Muscle of arm (tissue), 1 donor: ENCODE measurements at regions not wholly inside any gene's neighbourhood (a gene's known extent, or its start where the extent isn't known, plus 50 kb on each side); places are given as distances from the start of the nearest gene placed in this dataset.

Experiments
- DNase-seq: peaks from one replicate; pipeline ENCODE4 v3.0.0-alpha.2; 2013

DNA sequence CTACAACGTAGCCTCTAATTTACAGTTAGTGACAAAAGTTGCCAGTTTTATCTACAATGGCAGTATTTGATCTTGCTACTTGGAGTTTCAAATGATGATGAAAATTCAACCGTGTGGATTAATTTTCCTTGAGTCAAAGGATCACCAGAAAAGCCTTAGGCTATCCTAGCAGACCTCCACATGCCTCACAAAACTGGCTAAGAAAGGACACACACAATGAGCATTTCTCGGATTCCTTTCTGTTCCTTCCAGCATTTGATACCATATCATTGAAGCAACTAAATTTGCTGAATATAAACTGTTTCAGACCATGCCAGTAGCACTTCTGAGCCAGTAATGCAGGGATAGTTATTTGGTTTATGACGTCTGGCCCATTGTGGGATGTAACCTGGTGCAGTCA, 587.4 kb upstream of the MDFIC2 start:
- no peak for DNase-seq

DNA sequence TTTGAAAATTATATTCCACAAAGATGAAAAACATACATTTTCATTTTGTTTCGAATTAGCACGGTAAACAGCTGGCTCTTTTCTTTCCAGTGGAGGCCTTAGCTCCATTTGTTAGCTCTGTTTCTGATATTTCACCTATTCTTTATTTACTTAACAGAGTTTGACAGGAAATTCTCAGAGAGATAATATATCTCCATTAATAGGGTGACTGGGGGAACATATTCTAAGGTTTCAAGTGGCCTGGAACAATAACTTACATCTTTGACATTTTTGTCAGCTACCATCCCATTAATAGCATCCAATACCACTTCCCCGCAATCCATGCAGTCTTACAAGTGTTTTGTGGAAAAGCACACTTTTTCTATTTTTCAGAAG, 577.6 kb upstream of the MDFIC2 start:
- no peak for DNase-seq

DNA sequence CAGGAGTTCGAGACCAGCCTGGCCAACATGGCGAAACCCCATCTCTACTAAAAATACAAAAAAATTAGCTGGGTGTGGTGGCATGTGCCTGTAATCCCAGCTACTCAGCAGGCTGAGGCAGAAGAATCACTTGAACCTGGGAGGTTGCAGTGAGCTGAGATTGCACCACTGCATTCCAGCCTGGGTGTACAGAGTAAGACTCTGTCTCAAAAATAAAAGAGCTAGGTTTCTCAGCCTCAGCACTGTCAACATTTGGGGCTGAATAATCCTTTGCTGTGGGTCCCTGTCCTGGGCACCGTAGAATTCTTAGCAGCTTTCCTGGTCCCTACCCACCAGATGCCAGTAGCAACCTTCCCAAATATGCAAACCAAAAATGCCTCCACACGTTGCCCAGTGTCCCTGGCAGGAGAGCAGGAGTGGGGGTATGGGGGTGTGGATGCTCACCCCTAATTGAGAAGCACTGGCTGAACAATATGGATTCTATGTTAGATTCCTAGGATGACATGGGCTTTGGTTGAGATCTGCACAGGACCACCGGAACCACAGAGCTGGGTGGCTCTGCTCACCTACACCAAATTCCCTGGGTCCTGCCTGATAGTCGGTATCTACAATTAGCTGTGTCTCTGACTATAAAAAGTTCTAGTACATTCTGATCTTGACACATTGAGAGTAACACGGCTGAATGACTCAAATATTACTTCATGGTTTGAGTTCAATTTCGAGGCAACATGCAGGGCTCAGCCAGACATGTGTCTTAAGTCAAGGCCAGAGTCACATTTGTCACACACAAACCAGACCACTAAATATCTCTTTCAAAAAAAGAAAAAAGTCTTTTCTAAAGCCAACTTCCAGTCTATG, 577.0 kb upstream of the MDFIC2 start:
- DNase-seq = no peak

DNA sequence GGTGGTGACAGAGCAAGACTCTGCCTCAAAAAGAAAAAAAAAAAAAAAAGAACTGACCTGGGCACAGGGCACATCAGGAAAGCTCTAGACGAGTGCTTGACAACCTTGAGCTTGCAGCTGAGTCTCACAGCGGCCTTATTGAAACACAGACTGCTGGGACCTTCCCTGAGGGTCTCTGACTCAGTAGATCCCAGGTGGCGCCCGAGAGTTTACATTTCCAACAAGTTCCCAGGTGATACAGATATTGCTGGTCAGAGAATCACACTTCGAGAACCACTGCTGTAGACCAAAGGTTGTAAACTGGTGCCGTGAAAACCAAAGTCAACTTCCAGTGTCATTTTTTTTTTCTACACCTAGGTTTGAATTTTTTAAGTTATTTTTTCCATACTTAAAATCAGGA, 573.2 kb upstream of the MDFIC2 start:
- no peak for DNase-seq

DNA sequence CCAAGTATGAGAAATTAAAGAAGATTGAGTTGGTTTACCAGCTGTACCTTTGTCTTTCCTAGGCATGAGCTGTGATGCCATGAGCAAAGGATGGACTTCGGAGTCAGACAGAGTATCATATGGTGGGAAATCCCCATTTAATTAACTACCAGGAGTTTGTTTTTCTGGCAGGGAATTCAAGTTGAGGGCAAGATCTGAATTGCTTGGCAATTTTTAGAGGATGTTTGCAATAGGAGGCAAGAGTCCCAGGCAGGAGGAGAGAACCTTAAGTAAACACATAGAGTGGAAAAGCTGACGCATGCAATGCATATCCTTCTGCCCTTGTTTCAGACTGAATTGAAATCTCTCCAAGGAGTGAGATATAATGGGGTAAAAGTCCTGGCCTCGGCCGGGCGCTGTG, 569.7 kb upstream of the MDFIC2 start:
- DNase-seq = no peak

DNA sequence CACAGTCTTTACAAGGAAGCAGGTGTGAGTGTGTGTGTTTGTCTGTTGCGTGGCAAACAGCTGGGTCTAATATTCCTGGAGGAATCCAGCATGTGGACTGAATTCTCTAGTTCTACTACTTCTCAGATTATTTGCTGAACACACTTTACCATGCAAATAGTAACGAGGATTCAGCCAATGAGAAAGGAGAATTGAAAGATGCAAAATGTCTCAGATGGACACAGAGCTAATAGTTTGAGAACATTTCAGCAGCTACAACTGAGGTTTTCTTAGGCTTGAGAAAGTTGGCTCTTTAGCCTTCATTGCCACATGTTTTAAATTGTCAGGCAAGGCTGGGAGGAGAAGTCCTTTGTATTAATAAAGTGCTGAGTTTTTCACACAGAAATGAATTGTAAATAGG, 568.0 kb upstream of the MDFIC2 start:
- DNase-seq = peak; percentile 10

DNA sequence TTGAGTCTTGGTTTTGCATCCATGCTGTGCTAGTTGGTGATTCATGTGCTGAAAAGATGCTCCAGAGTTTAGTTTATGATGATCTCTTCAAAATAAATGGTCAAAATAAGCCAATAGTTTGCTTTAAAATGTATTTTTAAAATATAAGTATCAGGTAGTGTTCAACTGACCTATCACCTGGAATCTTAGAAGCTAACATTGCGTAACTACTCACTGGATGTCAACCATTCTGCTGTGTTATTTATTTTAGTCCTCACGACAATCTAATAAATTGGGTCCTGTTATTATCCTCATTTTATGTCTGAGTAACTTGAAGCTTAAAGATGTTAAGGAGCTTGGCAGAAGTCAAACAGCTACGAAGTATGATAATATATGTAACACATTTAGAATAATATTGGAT, 563.7 kb upstream of the MDFIC2 start:
- no peak for DNase-seq

DNA sequence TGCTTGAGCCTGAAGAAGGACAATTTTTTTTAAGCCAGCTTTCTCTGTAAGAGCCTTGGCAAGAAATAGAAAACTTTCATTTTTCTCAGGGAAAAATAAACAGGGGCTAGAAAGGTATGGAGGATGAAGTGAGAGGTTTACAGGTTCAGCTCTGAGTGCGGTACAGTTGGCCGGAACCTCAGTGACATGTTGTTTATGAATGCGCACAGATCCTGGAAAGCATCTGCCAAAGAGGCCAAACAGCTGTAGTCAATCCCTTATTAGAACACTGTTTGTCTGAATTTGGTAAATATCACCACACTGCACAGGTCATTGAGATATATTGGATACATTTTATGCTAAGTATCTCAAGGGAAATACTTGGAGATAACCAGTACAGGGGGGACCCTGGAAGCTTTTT, 561.8 kb upstream of the MDFIC2 start:
- no peak for DNase-seq

DNA sequence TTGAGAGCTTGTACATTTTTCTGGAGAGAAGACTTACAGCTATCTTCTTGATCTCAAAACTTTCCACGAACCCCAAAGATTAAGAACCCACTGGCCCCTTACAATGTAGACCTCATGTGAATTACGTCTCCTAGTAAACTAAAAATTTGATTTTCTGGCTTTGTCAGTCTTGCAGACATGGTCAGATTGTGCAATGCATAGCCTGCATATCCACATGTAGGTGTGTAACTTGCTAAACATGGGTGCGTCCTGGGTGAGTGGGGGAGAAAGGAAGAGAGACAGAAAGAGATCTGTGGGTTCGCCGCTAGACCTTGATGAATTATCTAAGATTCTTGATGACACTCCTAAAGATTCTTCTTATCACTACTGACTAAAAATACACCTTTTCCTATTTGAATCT, 561.2 kb upstream of the MDFIC2 start:
- DNase-seq = no peak

DNA sequence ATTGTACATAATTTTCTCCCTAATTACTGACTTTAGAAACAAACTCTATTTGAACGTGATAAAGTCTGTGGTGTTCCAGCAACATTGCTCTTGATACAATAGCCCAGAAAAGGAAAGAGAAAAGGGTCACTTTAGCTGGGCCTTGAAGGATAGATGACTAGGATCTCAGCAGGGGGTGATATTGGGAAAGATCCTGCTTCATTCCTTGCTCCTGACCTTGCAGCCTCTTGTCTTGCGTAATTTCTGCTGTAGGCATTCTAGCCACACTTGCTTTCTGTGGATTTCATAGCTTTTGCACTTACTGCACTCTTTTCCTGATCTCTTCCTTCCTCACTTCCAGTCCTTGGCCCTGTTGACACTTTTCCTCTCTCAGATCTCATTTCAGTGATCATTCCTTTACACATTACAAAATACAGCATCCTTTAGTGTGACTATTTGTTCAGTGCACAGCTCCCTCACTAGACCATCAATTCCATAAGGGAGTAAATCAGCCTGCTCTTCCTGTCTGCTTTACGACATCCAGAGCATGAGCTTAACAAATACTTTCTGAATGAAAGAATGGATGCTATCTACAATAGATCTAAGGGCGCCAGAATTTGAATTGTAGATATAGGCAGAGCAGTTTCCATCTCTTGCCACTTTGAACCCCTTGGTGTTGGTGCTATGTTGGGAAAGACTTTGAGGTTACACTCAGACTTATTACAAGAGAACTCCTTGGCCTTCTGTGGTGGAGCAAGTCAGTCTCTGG, 559.6 kb upstream of the MDFIC2 start:
- DNase-seq = no peak

DNA sequence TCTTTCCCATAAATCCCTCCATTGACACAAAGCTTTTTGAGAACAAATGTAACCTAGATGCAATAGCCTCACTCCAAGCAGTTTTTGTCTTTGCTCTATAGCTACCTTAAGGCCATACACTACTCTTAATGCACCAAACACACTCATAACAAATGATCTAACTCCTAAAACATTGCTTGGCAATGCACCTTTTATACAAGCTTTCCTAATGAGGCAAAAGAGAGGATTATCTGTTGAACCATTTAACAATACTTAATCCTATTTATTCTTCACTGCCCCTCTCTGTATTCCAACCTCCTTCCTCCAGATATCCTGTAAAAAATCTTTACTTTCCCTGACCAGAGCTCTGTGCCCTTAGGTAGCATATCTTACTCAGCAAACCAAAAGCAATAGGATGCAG, 558.1 kb upstream of the MDFIC2 start:
- DNase-seq = no peak

DNA sequence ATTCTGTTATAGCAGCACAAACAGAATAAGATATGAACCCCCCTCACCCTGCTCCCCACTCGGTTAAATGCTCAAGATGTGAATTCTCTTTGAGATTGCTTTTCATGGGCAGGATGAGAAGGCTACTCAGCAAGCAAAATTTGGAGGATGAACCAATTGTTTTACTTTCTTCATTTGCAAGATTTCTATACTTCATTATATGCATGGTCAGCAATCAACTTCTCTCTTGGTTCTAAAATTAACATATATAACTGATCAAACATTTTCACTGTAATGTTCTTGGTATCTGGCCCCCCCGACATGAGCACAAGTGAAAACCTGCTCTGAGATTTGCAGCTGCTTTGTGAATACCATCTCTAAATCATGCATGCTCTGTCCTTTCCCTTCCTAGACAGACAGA, 556.1 kb upstream of the MDFIC2 start:
- DNase-seq = no peak

DNA sequence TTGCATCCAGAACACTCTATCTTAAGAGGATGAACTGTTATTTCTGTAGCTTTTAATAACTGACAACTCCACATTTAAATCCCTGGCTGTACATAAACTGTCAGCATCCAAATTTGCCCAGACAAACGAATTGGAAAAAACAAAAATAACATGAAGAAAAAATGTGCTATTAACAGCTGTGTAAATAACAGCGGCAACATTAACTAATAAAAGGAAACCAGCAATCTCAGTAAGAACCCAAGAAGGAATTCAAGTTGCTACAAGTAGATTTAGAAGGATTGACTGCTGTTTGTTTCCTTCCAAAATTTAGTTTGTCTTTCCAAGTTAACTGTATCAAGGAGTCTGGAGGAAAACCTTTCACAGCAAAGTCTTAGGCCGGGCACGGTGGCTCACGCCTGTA, 550.6 kb upstream of the MDFIC2 start:
- DNase-seq = no peak

DNA sequence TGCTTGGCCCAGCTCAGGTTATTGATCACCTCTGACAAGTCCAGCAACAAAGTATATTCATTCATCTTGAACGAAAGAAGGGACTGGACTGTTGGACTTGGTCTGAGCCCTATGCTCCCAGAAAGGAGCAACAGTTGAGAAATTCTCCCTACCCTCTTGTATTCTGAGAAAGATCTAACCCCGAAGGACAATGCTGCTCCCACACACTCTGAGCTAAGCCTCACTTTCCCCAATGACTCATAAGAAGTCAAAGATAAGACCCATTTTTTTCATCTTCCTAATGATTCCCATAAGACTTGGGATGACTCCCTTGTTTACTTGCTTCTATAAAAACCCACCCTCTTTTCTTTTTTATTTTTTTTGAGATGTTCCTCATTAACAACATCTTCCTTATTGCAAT, 549.4 kb upstream of the MDFIC2 start:
- DNase-seq = no peak

DNA sequence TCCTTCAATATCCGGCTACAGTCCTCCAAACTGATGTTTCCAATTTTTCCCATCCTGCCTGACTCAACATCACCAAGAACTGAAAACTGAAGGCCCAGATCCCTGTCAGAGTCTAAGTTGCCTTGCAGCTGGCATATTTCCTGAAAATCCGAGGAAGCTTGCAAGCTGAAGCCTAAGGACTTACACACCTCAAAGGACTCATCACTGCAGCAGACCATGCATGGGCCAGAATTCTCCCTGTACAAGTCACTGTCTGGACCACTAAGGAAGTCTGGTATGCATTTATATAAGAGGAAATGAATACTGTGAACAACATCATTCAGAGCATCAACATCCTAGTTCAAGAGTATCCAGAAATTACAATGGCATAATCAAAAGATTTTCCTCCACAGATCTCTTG, 548.8 kb upstream of the MDFIC2 start:
- no peak for DNase-seq

DNA sequence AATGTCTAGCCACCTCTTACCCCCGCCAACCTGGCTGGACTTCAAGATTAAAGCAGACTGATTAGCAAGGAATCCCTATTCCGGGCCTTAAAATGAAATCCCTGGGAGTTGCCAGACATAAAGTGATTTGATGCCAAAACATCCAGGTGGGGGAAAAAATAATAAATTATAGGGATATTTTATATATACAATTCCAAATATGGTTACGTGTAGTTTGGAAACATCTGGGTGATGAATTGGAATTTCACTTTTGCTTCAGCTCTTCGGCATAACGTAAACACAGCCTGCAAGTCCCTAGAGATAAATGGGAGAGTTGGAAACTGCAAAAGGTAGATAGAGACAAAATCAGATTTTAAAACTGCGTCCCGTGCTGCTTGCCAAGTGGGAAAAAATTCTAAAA, 545.5 kb upstream of the MDFIC2 start:
- DNase-seq = no peak

DNA sequence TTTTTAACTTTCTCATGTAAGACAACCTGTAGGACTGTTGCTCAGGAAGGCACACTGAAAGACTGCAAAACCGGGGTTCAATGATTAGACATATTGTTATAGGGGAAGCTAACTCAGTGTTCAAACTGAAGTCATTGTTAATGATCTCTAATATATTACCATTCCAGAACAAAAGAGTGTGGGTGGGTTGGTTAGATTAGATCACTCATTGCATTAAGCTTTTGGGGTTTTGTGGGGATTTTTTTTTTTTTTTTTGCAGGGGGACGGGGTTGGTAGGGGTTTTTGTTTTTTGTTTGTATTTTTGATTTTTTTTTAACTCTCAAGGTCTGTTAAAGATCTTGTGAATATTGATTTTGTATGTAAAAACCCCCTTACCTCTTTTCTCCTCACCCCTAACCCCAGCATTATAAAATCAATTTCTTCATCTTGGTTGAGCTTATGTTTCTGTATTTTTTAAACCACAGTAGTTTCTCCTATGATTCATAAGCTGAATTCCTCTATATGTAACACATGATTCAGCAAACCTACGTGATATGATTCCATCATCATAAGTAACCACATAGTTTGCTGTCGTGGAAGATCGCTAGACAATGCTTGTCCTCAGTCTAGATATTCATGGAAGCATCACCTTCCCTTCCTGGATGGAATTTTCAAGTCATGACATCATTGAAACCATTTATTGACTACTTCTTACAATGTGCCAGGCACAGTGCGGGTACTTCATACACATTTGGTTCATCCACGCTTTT, 544.1 kb upstream of the MDFIC2 start:
- no peak for DNase-seq

DNA sequence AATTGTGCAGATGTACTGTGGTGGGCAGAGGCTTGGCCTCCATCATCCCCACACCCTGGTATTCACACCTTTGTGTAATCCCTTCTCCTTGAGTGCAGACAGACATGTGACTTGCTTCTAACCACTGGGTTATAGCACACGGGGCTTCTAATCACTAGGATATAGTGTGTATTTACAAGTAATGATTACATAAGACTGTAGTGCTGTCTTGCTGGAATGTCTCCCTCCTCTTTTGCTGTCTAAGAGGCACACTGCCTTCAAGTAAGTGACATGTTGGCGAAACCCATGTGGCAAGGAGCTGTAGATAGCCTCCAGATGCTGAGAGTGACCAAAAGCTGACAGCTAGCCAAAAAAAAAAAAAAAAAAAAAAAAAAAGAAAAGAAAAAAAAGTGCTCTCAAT, 542.7 kb upstream of the MDFIC2 start:
- DNase-seq = no peak

DNA sequence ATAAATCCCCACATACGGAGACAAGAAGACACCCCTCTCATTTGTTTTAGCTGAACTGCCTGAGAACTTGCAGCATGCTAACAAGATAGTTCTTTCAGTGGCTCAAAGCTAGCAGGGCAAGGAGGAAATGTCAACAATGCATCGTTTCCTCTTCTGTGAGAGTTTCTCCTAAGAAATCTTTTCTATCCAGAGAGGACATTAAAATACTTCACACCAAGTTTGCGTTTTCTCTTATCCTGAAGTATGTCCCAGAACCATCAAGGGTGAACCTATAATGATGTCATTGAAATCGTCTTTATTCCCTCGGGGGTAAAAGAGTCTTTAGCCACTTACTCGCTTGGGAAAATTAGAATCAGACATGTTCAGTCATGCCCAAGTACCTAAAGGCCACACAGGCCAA, 541.7 kb upstream of the MDFIC2 start:
- DNase-seq = no peak

DNA sequence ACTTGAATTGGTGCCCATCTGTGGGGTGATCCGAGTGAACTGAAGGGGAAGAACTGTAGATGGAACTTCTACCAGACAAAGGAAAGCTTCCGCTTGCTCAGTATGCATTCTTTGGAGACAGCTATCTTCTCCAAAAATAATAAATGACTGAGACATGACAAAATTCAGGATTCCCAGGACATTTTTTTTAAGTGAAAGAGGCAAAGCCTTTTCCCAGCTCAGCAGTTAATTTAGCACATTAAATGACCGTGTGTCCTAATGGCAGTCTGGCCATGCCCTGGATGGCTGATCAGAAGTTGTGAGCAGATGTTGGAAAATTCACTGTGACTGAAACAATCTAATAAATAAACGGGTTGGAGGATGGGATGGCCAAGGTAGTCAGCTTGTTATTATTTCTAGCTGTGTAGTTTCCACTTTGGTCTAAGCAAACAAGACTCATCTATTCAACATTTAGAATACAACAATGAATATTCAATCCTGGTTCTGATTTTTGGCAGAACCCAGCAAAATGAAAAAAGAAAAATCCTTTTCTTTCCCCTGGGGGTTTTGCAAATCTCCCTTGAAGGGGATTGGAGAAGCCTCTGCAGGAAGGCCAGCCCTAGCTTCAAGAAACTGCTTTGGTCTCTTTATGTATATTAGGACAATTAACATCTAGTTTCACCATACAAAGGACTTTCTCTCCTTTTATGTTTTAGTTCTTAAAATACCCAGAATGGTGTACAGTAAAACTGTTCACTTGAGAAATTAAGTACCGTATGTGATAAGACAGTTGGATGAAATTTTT, 540.9 kb upstream of the MDFIC2 start:
- no peak for DNase-seq

DNA sequence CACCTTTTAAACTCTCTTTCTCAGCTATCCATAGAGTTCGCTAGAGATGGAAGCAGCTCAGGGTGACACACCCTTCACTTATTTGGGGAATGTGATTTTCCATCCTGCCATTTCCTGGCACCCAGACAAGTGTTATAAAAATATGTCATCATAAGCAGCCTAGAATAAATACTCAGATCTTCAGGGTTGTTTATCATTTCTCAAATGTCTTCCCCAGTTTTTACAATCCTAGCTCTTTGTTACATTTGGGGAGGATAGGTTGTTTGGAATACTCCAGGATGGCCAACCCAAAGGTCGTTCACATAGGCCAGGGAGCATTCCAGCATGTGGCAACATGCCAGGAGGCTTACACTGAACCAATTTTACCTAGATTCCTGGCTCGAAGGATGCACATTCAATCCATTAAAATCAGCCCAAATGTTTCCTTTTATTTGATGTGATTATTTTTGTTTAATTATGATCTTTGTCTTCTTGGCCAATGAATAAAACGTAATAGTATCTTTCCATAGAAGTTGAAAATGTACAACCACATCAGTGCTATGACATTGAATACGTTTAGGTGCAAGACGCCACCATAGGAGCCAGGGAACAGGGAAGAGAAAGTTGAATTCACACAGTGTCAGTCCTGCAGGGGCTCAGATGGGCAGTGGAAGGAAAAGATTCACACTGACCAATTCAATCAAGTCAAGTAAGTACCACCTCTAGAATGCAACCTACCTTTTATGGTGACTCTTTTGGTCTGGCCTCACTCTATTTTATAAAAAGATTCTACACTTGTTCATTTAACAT, 537.7 kb upstream of the MDFIC2 start:
- DNase-seq = peak; percentile 56
